LNCaP clone FGC (cell line): ENCODE measurements at regions not wholly inside any gene's neighbourhood (a gene's known extent, or its start where the extent isn't known, plus 50 kb on each side); places are given as distances from the start of the nearest gene placed in this dataset.

Source experiments
- DNase-seq: peaks from one replicate; pipeline ENCODE4 v3.0.0-alpha.2; 2011; ENCODE audit warnings: low read depth
- H3K4me3 ChIP-seq: 2 replicates; pipeline ENCODE4 v1.5.1; 2011; ENCODE audit warnings: mild to moderate bottlenecking, low read depth, low read length, control low read depth
- CTCF ChIP-seq: IDR thresholded peaks from 2 replicates; pipeline ENCODE4 v1.5.1; 2012; ENCODE audit warnings: mild to moderate bottlenecking; ENCODE audit not compliant: control insufficient read depth, insufficient read depth; ENCODE audit errors: extremely low read depth

DNA sequence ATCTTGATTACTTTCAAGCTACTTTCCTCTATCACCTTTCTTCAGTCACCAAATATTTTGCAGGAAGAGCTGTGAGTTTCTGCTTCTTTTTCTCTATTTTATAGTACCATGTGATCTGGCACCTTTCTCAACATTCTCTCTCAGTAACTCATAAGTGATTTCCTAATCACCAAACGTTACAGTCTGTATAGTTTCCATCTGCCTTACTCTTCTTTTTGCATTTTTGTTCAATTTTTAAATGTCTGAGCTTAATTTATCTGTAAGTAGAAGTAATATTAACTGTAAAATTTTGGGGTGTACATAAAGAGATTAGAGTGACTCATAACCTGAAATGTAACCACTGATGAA, 422.1 kb upstream of the SYT1 start:
- DNase-seq, result no peak
- TF ChIP-seq CTCF, result no peak
- no peak overlapping the region for H3K4me3 ChIP-seq

DNA sequence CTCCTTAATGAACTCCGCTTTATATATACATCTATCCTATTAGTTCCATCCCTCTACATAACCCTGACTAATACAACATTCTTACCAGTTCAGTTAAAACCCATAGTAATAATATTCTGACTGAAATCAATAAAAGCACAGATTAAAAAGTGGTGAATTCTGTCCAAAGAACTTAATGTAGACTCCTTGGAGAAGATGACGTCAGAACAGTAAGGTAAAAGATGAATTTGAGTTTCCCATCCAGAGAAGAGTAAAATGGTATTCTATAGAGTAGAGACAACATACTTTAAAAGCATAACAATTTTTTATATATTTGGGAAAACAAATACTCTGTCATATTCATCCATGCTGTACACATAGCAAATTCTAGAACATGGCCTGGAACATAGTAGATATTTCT, 418.0 kb upstream of the SYT1 start:
- no peak for TF ChIP-seq CTCF
- no peak for DNase-seq
- no peak overlapping the region for H3K4me3 ChIP-seq

GRCh38 chr12:78447373-78447772, 417.2 kb upstream of the SYT1 start:
- TF ChIP-seq CTCF, result no peak
- DNase-seq, result no peak
- no peak overlapping the region for H3K4me3 ChIP-seq

DNA sequence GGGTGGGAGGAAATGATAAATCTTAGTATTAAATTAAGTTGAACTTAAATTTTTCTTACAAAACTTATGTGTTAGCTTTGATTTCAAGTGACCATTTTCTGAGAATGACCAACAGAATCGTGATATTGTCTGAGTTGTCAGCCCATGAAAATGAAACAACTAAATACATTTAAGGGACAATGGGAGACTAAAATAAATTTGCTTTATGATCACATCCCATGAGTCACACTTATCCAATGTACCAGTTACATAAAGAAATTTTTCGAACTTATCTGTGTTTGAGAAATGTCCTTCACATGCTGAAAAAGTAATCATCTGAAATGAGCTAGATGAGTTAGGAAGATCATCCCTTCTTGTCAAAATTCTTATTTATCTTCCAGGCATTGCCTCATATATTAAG, 415.9 kb upstream of the SYT1 start:
- no peak overlapping the region for H3K4me3 ChIP-seq
- TF ChIP-seq CTCF, result no peak
- DNase-seq, result no peak

- H3K4me3 ChIP-seq, result no peak overlapping the region
- no peak for DNase-seq
- TF ChIP-seq CTCF, result no peak
Observed at GRCh38 chr12:78455991-78456390, 408.6 kb upstream of the SYT1 start.

DNA sequence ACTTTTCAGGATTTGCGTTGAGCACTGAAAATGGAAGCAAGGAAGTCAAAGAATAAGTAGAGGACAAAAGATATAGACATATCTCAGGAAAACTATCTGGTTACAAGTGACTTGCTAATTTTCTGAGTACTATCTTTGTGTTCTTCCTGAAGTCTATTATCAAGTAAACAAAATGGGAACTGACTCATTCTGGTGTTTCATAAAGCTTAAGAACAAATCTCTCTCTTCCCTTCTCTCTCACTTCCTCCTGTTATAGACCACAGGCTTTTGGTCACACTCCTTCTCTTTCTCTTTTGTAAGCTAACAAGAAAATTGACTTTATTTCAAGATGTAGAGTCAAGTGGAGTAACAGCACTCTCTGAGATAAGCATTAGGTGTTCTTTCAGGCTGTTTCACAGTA, 406.6 kb upstream of the SYT1 start:
- H3K4me3 ChIP-seq, result no peak overlapping the region
- DNase-seq, result no peak
- TF ChIP-seq CTCF, result no peak

- peak; percentile 61 for TF ChIP-seq CTCF
- peak; percentile 27 for DNase-seq
- no peak overlapping the region for H3K4me3 ChIP-seq
Observed at GRCh38 chr12:78470354-78471195, 394.0 kb upstream of the SYT1 start.
